CD4-positive, CD25-positive, alpha-beta regulatory T cell (primary cell): ENCODE measurements at regions not wholly inside any gene's neighbourhood (a gene's known extent, or its start where the extent isn't known, plus 50 kb on each side); places are given as distances from the start of the nearest gene placed in this dataset.
"Not testable (repeated sequence)": the region's sequence is repeated elsewhere in the genome, so short reads cannot be mapped to it uniquely, and the experiment has no call there.

ENCODE experiments used
- ATAC-seq, 2 donors: fragments of 150-1000 bp; cut with Tn5 transposase; one replicate each; pipeline ENCODE4 v1.10.0; 2021; ENCODE audit warnings: low read depth in 2 of 2, moderate number of reproducible peaks in 2 of 2, moderate library complexity in 1 of 2
- DNase-seq, 3 donors: peaks; one replicate each; pipeline versions ENCODE4 v3.0.0 to v3.0.0-alpha.2; 2012 to 2022; ENCODE audit warnings: mixed read lengths in 1 of 3
- H3K27ac ChIP-seq: one replicate; pipeline ENCODE4 v1.7.0; 2013; ENCODE audit warnings: mild to moderate bottlenecking, low read length; ENCODE audit not compliant: insufficient read depth, poor library complexity, severe bottlenecking
- H3K27me3 ChIP-seq: one replicate; pipeline ENCODE4 v1.7.0; 2013; ENCODE audit warnings: low read length; ENCODE audit not compliant: control insufficient read depth, insufficient read depth
- H3K36me3 ChIP-seq: one replicate; pipeline ENCODE4 v1.7.0; 2013; ENCODE audit warnings: mild to moderate bottlenecking, low read length, moderate library complexity; ENCODE audit not compliant: control insufficient read depth, insufficient read depth
- H3K4me1 ChIP-seq: 2 replicates; pipeline ENCODE4 v1.7.0; 2013; ENCODE audit warnings: mild to moderate bottlenecking, low read length; ENCODE audit not compliant: insufficient read depth, control insufficient read depth, poor library complexity, severe bottlenecking
- H3K4me3 ChIP-seq: one replicate; pipeline ENCODE4 v1.7.0; 2013; ENCODE audit warnings: low read depth, mild to moderate bottlenecking, low read length, moderate library complexity
- H3K9me3 ChIP-seq, 2 experiments: 1 replicate in 1 of 2; 2 replicates in 1 of 2; pipeline ENCODE4 v1.7.0; 2013; ENCODE audit warnings: low read length in 2 of 2, mild to moderate bottlenecking in 1 of 2, moderate library complexity in 1 of 2; ENCODE audit not compliant: control insufficient read depth in 2 of 2
- H3K27ac Mint-ChIP-seq, 3 donors: one replicate each; pipeline ENCODE4 v1.8.0; 2020 to 2022; ENCODE audit warnings: mild to moderate bottlenecking in 3 of 3, mixed read lengths in 3 of 3, moderate library complexity in 2 of 3
- H3K27me3 Mint-ChIP-seq: one replicate; pipeline ENCODE4 v1.8.0; 2022; ENCODE audit warnings: mild to moderate bottlenecking, mixed read lengths
- H3K36me3 Mint-ChIP-seq: one replicate; pipeline ENCODE4 v1.8.0; 2020; ENCODE audit warnings: mixed read lengths
- H3K4me1 Mint-ChIP-seq, 4 donors: one replicate each; pipeline ENCODE4 v1.8.0; 2020 to 2022; ENCODE audit warnings: mixed read lengths in 4 of 4, mild to moderate bottlenecking in 1 of 4
- H3K4me3 Mint-ChIP-seq, 4 donors: one replicate each; pipeline ENCODE4 v1.8.0; 2020 to 2022; ENCODE audit warnings: mild to moderate bottlenecking in 4 of 4, mixed read lengths in 4 of 4, moderate library complexity in 3 of 4
- H3K9me3 Mint-ChIP-seq, 7 donors: one replicate each; pipeline ENCODE4 v1.8.0; 2020 to 2022; ENCODE audit warnings: mixed read lengths in 7 of 7, mild to moderate bottlenecking in 3 of 7, moderate library complexity in 2 of 7

DNA sequence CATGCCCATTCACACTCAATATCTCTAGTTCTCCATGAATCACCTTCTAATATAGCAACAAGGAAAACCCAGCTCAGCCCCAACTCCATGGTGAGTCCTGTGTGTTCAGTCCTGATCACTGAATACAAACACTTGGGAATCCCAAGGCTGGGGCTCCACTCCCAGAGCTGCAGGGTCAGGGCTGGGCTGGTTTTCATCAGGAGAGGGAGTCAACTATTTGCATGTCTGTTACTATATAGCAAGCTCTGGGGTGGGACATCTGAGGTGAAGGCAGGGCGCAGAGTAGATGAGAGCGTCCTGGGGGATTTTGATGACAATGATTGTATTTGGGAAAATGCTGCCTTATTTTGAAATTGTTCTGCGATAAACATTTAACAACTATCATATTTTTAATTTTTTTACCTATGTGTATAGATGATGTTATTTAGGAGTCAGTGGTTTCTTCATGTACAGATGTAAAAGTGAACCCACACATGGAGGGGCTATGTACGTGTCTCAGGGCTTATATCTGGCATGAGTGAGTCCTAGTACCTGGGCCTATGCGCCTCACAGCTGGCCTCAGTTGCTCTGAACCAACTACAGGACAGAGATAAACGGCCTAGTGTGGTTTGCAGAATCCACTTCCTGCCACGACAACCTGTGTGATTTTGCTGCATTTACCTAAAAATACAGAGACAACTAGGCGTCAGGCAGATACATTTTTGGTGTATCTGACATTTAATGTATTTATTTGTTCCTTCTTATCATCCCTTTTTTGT is 603.7 kb downstream of the TMEM121 start:
- peaks cover 3 to 18% (median 7%) of the 10 kb centered on the region in 4 donors for H3K4me1 Mint-ChIP-seq
- H3K4me3 ChIP-seq, H3K36me3 ChIP-seq, H3K9me3 ChIP-seq, H3K27me3 ChIP-seq, H3K4me1 ChIP-seq, H3K9me3 Mint-ChIP-seq, ATAC-seq, H3K36me3 Mint-ChIP-seq, H3K27ac ChIP-seq: not testable (repeated sequence)
- H3K4me3 Mint-ChIP-seq: peak overlapping the region in 1 of 4 donors; percentile 4
- DNase-seq: peak in 1 of 3 donors; percentile 21
- peaks cover 40% of the 10 kb centered on the region for H3K27me3 Mint-ChIP-seq
- peak overlapping the region in 1 of 3 donors; percentile 8 for H3K27ac Mint-ChIP-seq

DNA sequence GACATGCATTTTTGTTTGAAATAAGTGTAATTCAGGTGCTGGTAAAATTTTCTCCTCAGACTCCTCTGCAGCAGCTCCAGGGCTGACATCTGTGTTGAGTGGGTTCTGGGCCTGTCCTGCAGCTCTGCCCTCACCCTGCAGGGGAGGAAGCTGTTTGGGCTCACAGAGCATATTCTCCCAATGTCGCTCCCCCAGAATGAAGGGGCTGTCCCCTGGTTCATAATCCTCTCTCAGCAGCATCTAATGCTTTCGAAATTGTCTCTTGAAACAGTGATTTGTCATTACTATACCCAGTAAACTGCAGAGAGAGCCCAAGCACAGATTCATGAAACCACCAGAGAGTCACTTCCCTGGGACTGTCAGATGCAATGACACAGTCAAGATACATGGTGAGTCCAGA is 606.7 kb downstream of the TMEM121 start:
- Mint-ChIP-seq H3K27me3 (peaks cover 20% of the 10 kb centered on the region), H3K4me1 (peaks cover 3 to 18% (median 7%) of the 10 kb centered on the region in 4 donors), H3K4me3 (peak overlapping the region in 1 of 4 donors; percentile 84)
- H3K27ac ChIP-seq, H3K36me3 Mint-ChIP-seq, H3K4me1 ChIP-seq, H3K9me3 ChIP-seq, H3K9me3 Mint-ChIP-seq, H3K4me3 ChIP-seq, DNase-seq, H3K36me3 ChIP-seq, H3K27me3 ChIP-seq, ATAC-seq, H3K27ac Mint-ChIP-seq: not testable (repeated sequence)

DNA sequence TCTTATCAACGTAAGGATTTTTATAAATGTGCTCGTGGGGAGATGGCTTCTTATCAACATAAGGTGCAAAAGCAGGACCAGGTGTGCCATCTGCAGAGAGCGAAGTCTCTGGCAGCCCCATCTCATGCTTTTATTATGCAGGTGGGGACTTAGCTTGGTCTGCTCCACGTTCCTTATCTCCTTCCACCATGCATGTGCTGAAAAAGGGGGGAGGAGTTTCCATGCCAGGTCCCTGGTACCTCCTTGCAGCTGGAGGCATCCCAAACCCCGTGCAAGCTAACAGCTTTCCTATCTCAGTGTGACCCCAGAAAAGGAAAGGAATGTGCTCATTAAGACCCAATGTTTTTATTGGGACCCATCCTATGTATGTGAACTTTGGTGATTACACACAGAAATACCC is 608.5 kb downstream of the TMEM121 start:
- ATAC-seq: no peak
- Histone ChIP-seq H3K4me1 (peaks cover 4% of the 10 kb centered on the region), H3K27ac (no peak overlapping the region), H3K4me3 (no peak overlapping the region), H3K27me3 (peaks cover 2% of the 10 kb centered on the region), H3K9me3 (no peaks in the 10 kb centered on the region), H3K36me3 (no peaks in the 10 kb centered on the region)
- H3K27ac Mint-ChIP-seq: no peak overlapping the region
- H3K4me3 Mint-ChIP-seq: no peak overlapping the region
- no peaks in the 10 kb centered on the region for H3K36me3 Mint-ChIP-seq
- no peaks in the 10 kb centered on the region for H3K9me3 Mint-ChIP-seq
- peaks cover 3 to 10% (median 5%) of the 10 kb centered on the region in 4 donors for H3K4me1 Mint-ChIP-seq
- DNase-seq: no peak
- peaks cover 14% of the 10 kb centered on the region for H3K27me3 Mint-ChIP-seq

DNA sequence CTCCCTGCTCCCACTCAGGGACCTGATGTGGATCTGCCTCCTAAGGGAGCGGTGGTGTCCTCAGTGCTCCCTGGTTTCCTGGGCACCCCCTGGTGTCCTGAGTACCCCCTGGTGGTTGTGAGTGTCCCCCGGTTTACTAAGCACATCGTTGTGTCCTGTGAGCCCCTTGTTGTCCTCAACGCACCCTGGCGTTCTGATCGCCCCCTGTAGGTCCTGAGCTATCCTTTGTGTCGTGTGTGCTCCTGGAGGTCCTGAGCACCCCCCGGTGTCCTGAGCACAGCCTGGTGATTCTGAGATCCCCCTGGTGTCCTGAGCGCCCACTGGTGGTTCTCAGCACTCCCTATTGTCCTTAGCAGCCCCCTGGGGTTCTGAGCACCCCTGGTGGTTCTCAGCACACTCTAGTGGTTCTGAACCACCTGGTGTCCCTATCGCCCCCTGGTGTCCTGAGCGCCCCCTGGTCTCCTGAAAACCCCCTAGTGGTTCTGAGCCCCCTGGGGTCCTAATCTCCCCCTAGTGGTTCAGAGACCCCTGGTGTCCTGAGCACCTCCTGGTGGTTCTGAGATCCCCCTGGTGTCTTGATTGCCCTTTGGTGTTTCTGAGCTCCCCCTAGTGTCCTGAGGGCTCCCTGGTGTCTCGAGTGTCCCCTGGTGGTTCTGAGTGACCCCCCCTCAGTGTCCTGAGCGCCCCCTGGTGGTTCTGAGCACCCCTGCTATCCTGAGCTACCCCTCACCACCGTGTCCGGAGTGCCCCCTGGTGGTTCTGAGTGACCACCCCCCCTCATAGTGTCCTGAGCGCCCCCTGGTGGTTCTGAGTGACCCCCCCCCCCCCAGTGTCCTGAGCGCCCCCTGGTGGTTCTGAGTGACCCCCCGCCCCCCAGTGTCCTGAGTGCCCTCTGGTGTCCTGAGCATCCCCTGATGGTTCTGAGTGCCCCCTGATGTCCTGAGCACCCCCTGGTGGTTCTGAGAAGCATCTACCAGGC is 615.1 kb downstream of the TMEM121 start:
- Mint-ChIP-seq H3K36me3 (no peaks in the 10 kb centered on the region), H3K9me3 (no peaks in the 10 kb centered on the region), H3K4me1 (peaks cover 0 to 6% (median 2%) of the 10 kb centered on the region in 4 donors), H3K27ac (peak overlapping the region in 2 of 3 donors; percentile 25 to 38), H3K4me3 (no peak overlapping the region), H3K27me3 (peaks cover 15% of the 10 kb centered on the region)
- Histone ChIP-seq H3K9me3 (no peaks in the 10 kb centered on the region), H3K36me3 (no peaks in the 10 kb centered on the region), H3K27me3 (no peaks in the 10 kb centered on the region), H3K4me1 (no peaks in the 10 kb centered on the region), H3K4me3 (no peak overlapping the region), H3K27ac (no peak overlapping the region)
- DNase-seq (peak; percentile 18 to 50 (median 39)), ATAC-seq (no peak)

DNA sequence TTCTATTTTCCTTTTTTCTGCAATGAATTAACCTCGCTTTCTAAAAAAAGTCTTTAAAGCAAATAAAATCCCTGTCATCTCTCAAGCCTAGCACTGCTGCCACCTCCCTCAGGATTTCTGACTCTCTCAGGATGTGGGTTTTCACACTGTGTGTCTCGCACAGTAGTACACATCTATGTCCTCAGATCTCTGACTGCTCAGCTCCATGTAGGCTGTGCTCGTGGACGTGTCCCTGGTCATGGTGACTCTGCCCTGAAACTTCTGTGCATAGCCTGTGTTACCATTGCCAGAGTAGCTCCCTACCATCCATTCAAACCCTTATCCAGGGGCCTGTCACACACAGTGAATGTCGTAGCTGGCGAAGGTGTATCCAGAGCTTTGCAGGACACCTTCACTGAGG is 619.3 kb downstream of the TMEM121 start:
- not testable (repeated sequence) for H3K27me3 ChIP-seq, DNase-seq, H3K4me3 Mint-ChIP-seq, H3K4me3 ChIP-seq, H3K4me1 ChIP-seq, H3K27ac Mint-ChIP-seq, H3K36me3 Mint-ChIP-seq, H3K36me3 ChIP-seq, H3K27ac ChIP-seq, H3K9me3 ChIP-seq, H3K9me3 Mint-ChIP-seq, H3K4me1 Mint-ChIP-seq, ATAC-seq
- H3K27me3 Mint-ChIP-seq: peaks cover 25% of the 10 kb centered on the region

DNA sequence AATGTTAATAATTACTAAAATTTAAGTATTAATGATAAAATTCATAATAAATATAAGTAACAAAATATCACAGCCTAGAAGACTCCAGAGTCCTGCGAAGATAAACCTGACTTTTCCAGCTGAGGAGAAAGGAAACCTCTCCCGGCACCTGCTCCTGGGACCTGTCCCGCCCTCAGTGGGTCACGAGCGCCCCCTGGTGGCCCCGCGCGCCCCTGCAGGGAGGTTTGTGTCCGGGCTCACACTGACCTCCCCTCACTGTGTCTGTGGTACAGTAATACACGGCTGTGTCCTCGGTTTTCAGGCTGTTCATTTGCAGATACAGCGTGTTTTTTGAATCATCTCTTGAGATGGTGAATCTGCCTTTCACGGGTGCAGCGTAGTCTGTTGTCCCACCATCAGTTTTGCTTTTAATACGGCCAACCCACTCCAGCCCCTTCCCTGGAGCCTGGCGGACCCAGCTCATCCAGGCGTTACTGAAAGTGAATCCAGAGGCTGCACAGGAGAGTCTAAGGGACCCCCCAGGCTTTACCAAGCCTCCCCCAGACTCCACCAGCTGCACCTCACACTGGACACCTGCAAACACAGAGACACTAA is 627.1 kb downstream of the TMEM121 start:
- not testable (repeated sequence) for H3K4me1 ChIP-seq, H3K36me3 Mint-ChIP-seq, H3K27ac ChIP-seq, H3K4me3 ChIP-seq, ATAC-seq, H3K4me1 Mint-ChIP-seq, H3K27ac Mint-ChIP-seq, H3K9me3 ChIP-seq, H3K36me3 ChIP-seq, H3K9me3 Mint-ChIP-seq, H3K4me3 Mint-ChIP-seq
- DNase-seq: peak; percentile 44 to 58 (median 57)
- peaks cover 11% of the 10 kb centered on the region for H3K27me3 ChIP-seq
- H3K27me3 Mint-ChIP-seq: peaks cover 21% of the 10 kb centered on the region

DNA sequence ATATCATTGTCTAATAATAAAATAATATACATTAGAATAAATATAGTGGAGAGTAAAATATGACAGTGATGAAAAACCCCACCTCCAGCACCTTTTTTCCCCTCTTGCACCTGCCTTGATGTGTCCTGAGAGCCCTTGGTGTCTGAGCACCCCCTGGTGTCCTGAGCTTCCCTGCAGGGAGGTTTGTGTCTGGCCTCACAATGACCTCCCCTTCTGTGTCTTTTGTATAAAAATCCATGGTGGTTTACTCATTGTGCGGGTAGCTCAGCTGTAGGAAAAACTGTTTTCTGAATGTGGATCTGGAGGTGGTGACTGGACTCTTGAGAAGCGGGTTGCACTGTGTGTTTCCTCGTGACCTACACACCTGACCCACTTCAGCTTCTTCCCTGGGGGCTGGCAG is 636.9 kb downstream of the TMEM121 start:
- H3K27ac ChIP-seq: no peak overlapping the region
- peaks cover 0 to 2% (median 0%) of the 10 kb centered on the region in 7 donors for H3K9me3 Mint-ChIP-seq
- no peaks in the 10 kb centered on the region for H3K27me3 ChIP-seq
- H3K9me3 ChIP-seq: no peaks in the 10 kb centered on the region
- peaks cover 41% of the 10 kb centered on the region for H3K27me3 Mint-ChIP-seq
- H3K36me3 Mint-ChIP-seq: no peaks in the 10 kb centered on the region
- no peaks in the 10 kb centered on the region for H3K36me3 ChIP-seq
- no peak for ATAC-seq
- H3K4me3 ChIP-seq: no peak overlapping the region
- no peak for DNase-seq
- peaks cover 0 to 7% (median 2%) of the 10 kb centered on the region in 4 donors for H3K4me1 Mint-ChIP-seq
- H3K4me1 ChIP-seq: no peaks in the 10 kb centered on the region
- peak overlapping the region in 1 of 3 donors; percentile 74 for H3K27ac Mint-ChIP-seq
- H3K4me3 Mint-ChIP-seq: no peak overlapping the region
